SK-N-MC (cell line): ENCODE measurements at regions not wholly inside any gene's neighbourhood (a gene's known extent, or its start where the extent isn't known, plus 50 kb on each side); places are given as distances from the start of the nearest gene placed in this dataset.

Experiments
- EZH2 ChIP-seq: fragments of 200-600 bp; sonication (generic); IDR thresholded peaks from one replicate; pipeline ENCODE4 v1.6.1; 2017; ENCODE audit warnings: antibody characterized with exemption
- POLR2AphosphoS5 ChIP-seq: IDR thresholded peaks from 2 replicates; pipeline ENCODE4 v1.6.1; 2012; ENCODE audit warnings: mild to moderate bottlenecking, low read depth, low read length, borderline replicate concordance

DNA sequence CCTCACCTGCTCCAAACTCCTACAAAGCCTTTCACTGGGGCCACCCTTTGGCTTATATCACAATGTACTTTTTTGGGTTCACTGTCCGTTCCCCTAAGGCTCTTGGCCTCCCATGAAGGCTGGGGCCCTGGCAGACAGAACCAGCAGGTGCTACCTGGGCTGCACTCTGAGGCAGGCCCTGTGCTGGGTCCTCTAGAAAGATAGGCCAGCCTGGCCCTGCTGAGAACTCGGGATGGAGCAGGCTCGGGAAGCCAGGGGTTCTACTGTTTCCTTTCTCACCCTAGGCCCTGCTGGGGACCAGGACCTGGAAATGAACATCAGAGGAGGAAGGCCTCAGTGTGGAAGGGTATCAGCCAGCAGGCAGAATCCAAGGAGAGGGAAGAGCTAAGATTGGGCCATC lies 79.5 kb downstream of the MRPL14 start:
- TF ChIP-seq EZH2 (no peak), POLR2AphosphoS5 (no peak)
